WTC11 (cell line): ENCODE measurements at regions not wholly inside any gene's neighbourhood (a gene's known extent, or its start where the extent isn't known, plus 50 kb on each side); places are given as distances from the start of the nearest gene placed in this dataset.

Experiments
- ATF1 ChIP-seq: sonication (generic); formaldehyde crosslinking; IDR thresholded peaks from 2 replicates; pipeline ENCODE4 v1.8.1; 2023; ENCODE audit warnings: mild to moderate bottlenecking, moderate library complexity, missing genetic modification reagents
- CDX4 ChIP-seq: fragments of 250-450 bp; sonication (Bioruptor Pico); IDR thresholded peaks from 2 replicates; pipeline ENCODE4 v1.9.0; 2021; ENCODE audit warnings: moderate library complexity, mild to moderate bottlenecking, inconsistent platforms, borderline replicate concordance
- CREB1 ChIP-seq: sonication (generic); formaldehyde crosslinking; IDR thresholded peaks from 2 replicates; pipeline ENCODE4 v1.8.0; 2023; ENCODE audit warnings: mild to moderate bottlenecking, missing genetic modification reagents
- CTCF ChIP-seq: fragments of 200-600 bp; IDR thresholded peaks from 2 replicates; pipeline ENCODE4 v1.8.0; 2022; ENCODE audit warnings: antibody characterized with exemption
- ESRRA ChIP-seq: sonication (generic); formaldehyde crosslinking; IDR thresholded peaks from 2 replicates; pipeline ENCODE4 v1.8.1; 2022; ENCODE audit warnings: mild to moderate bottlenecking, missing genetic modification reagents, borderline replicate concordance
- GTF2I ChIP-seq: fragments of 250-450 bp; sonication (Bioruptor Pico); conservative IDR thresholded peaks from 2 replicates; pipeline ENCODE4 v1.4.0; 2021; ENCODE audit warnings: mild to moderate bottlenecking
- MXD4 ChIP-seq: fragments of 250-450 bp; sonication (Bioruptor Pico); IDR thresholded peaks from 2 replicates; pipeline ENCODE4 v1.8.0; 2021; ENCODE audit warnings: mild to moderate bottlenecking, moderate library complexity, borderline replicate concordance
- SP1 ChIP-seq: sonication (generic); formaldehyde crosslinking; conservative IDR thresholded peaks from 2 replicates; pipeline ENCODE4 v1.8.1; 2022; ENCODE audit warnings: missing genetic modification reagents
- TF ChIP-seq, protein P1 (sequence below): sonication (generic); formaldehyde crosslinking; IDR thresholded peaks from 2 replicates; pipeline ENCODE4 v1.8.0; 2022; ENCODE audit warnings: mild to moderate bottlenecking, missing genetic modification reagents
- TF ChIP-seq, protein P2 (sequence below): sonication (generic); formaldehyde crosslinking; IDR thresholded peaks from 2 replicates; pipeline ENCODE4 v1.8.1; 2023; ENCODE audit warnings: mild to moderate bottlenecking, missing genetic modification reagents, borderline replicate concordance

GRCh38 chr2:89851583-89851905 lies 1160.1 kb downstream of the RPIA start:
- TF ChIP-seq, protein P1, sequence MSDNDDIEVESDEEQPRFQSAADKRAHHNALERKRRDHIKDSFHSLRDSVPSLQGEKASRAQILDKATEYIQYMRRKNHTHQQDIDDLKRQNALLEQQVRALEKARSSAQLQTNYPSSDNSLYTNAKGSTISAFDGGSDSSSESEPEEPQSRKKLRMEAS (CRISPR knock-in tag) = no peak
- TF ChIP-seq CREB1 (CRISPR knock-in tag) = no peak
- no peak for TF ChIP-seq CDX4 (CRISPR knock-in tag)
- TF ChIP-seq CTCF = no peak
- no peak for TF ChIP-seq GTF2I (CRISPR knock-in tag)
- TF ChIP-seq SP1 (CRISPR knock-in tag) = no peak
- no peak for TF ChIP-seq ATF1 (CRISPR knock-in tag)
- TF ChIP-seq MXD4 (CRISPR knock-in tag) = no peak
- TF ChIP-seq, protein P2, sequence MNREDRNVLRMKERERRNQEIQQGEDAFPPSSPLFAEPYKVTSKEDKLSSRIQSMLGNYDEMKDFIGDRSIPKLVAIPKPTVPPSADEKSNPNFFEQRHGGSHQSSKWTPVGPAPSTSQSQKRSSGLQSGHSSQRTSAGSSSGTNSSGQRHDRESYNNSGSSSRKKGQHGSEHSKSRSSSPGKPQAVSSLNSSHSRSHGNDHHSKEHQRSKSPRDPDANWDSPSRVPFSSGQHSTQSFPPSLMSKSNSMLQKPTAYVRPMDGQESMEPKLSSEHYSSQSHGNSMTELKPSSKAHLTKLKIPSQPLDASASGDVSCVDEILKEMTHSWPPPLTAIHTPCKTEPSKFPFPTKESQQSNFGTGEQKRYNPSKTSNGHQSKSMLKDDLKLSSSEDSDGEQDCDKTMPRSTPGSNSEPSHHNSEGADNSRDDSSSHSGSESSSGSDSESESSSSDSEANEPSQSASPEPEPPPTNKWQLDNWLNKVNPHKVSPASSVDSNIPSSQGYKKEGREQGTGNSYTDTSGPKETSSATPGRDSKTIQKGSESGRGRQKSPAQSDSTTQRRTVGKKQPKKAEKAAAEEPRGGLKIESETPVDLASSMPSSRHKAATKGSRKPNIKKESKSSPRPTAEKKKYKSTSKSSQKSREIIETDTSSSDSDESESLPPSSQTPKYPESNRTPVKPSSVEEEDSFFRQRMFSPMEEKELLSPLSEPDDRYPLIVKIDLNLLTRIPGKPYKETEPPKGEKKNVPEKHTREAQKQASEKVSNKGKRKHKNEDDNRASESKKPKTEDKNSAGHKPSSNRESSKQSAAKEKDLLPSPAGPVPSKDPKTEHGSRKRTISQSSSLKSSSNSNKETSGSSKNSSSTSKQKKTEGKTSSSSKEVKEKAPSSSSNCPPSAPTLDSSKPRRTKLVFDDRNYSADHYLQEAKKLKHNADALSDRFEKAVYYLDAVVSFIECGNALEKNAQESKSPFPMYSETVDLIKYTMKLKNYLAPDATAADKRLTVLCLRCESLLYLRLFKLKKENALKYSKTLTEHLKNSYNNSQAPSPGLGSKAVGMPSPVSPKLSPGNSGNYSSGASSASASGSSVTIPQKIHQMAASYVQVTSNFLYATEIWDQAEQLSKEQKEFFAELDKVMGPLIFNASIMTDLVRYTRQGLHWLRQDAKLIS (CRISPR knock-in tag) = no peak
- no peak for TF ChIP-seq ESRRA (CRISPR knock-in tag)
